ENCODE measurements at regions not wholly inside any gene's neighbourhood (a gene's known extent, or its start where the extent isn't known, plus 50 kb on each side); places are given as distances from the start of the nearest gene placed in this dataset.

GRCh38 chr13:82275644-82276043, 1606.6 kb downstream of the SLITRK1 start:
- WGBS (ENCODE audit: missing lambda C conversion rate): 72% methylated on average over 2 of the region's 6 CpGs
- ChIA-PET CTCF (no interaction called here), POLR2A (no interaction called here)
- TF ChIP-seq RFX5 (IDR thresholded peaks at IDR 0.05): no peak
- DNase-seq (ENCODE audit: low read depth in 1 of 2, low spot score in 1 of 2): no peak
- no peak for ATAC-seq
- FAIRE-seq: no peak
- Histone ChIP-seq H3K4me3 (no peak overlapping the region), H3K4me1 (no peaks in the 10 kb centered on the region), H3K27ac (no peak overlapping the region), H3K9me3 (no peaks in the 10 kb centered on the region), H3K4me2 (no peak overlapping the region)

DNA sequence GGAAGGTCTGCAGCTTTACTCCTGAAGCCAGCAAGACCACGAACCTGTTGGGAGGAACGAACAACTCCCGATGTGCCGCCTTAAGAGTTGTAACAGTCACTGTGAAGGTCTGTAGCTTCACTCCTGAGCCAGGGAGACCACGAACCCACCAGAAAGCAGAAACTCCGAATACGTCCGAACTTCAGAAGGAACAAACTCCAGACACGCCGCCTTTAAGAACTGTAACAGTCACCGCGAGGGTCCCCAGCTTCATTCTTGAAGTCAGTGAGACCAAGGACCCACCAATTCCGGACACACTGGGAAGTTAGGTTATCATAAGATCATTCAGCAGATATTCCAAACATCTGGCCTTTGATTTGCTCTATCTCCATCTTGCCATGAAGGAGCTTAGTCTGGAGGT, 1623.0 kb downstream of the SLITRK1 start:
- no peak overlapping the region for H3K4me2 ChIP-seq
- no peak overlapping the region for H3K4me3 ChIP-seq
- 63% methylated on average over 13 of the region's 13 CpGs for WGBS (ENCODE audit: missing lambda C conversion rate)
- H3K27ac ChIP-seq: no peak overlapping the region
- no peaks in the 10 kb centered on the region for H3K9me3 ChIP-seq
- ChIA-PET CTCF (no interaction called here), POLR2A (no interaction called here)
- ATAC-seq (no peak), FAIRE-seq (no peak), DNase-seq (ENCODE audit: low read depth in 1 of 2, low spot score in 1 of 2) (no peak)
- H3K4me1 ChIP-seq: no peaks in the 10 kb centered on the region
- TF ChIP-seq NFE2L2 (conservative IDR thresholded peaks at IDR 0.05; ENCODE audit: low read length) (no peak), RFX5 (IDR thresholded peaks at IDR 0.05) (no peak), REST (IDR thresholded peaks at IDR 0.05) (no peak), PBX3 (IDR thresholded peaks at IDR 0.05) (no peak), PHF8 (IDR thresholded peaks at IDR 0.05; ENCODE audit: borderline replicate concordance, low read depth) (no peak), ZNF302 (CRISPR knock-in tag; IDR thresholded peaks at IDR 0.05) (no peak), FOXS1 (CRISPR knock-in tag; IDR thresholded peaks at IDR 0.05) (no peak)

GRCh38 chr13:82257790-82258507, 1624.3 kb downstream of the SLITRK1 start:
- ChIA-PET CTCF (no interaction called here), POLR2A (no interaction called here)
- no peak for TF ChIP-seq MAX (IDR thresholded peaks at IDR 0.05)
- no peaks in the 10 kb centered on the region for H3K4me1 ChIP-seq
- no peak overlapping the region for H3K4me2 ChIP-seq
- FAIRE-seq (no peak), ATAC-seq (no peak), DNase-seq (ENCODE audit: low read depth in 1 of 2, low spot score in 1 of 2) (no peak)
- no peaks in the 10 kb centered on the region for H3K9me3 ChIP-seq
- no peak overlapping the region for H3K27ac ChIP-seq
- WGBS (ENCODE audit: missing lambda C conversion rate): 61% methylated on average over 32 of the region's 56 CpGs
- no peak overlapping the region for H3K4me3 ChIP-seq

GRCh38 chr13:82248762-82249161, 1633.5 kb downstream of the SLITRK1 start:
- CTCF ChIA-PET: no interaction called here
- no peak for FAIRE-seq
- ATAC-seq: no peak
- TF ChIP-seq POLR2A (IDR thresholded peaks at IDR 0.05; ENCODE audit: low read length) (no peak), ESRRA (IDR thresholded peaks at IDR 0.05; ENCODE audit: borderline replicate concordance, low read length) (no peak), BHLHE40 (IDR thresholded peaks at IDR 0.05; ENCODE audit: low read depth, low read length) (no peak), HDAC2 (IDR thresholded peaks at IDR 0.05) (no peak), MYC (IDR thresholded peaks at IDR 0.05; ENCODE audit: borderline replicate concordance, low read length) (no peak), POLR2AphosphoS2 (conservative IDR thresholded peaks at IDR 0.05; ENCODE audit: low read length) (no peak), BCL3 (IDR thresholded peaks at IDR 0.05) (no peak), FOSL2 (IDR thresholded peaks at IDR 0.05) (no peak), FOSL2 (CRISPR knock-in tag; IDR thresholded peaks at IDR 0.05) (no peak), NR3C1 (IDR thresholded peaks at IDR 0.05) (no peak), PBX3 (IDR thresholded peaks at IDR 0.05) (no peak), EP300 (IDR thresholded peaks at IDR 0.05) (no peak), CTCF (IDR thresholded peaks at IDR 0.05) (no peak), MAFK (IDR thresholded peaks at IDR 0.05; ENCODE audit: partially characterized antibody) (no peak), RAD21 (conservative IDR thresholded peaks at IDR 0.05 in 1 of 2, IDR thresholded peaks at IDR 0.05 in 1 of 2) (no peak), HOXB5 (CRISPR knock-in tag; IDR thresholded peaks at IDR 0.05) (no peak)
- DNase-seq (ENCODE audit: low read depth in 1 of 2, low spot score in 1 of 2): no peak
- Histone ChIP-seq H3K4me1 (no peaks in the 10 kb centered on the region), H3K4me2 (no peak overlapping the region), H3K9me3 (no peaks in the 10 kb centered on the region), H3K27ac (no peak overlapping the region), H3K4me3 (no peak overlapping the region)
- POLR2A ChIA-PET: no interaction called here
- whole genome bisulfite sequencing (ENCODE audit: missing lambda C conversion rate): 6% methylated on average over 1 of the region's 1 CpG

All from A549 (cell line).